ENCODE measurements at regions not wholly inside any gene's neighbourhood (a gene's known extent, or its start where the extent isn't known, plus 50 kb on each side); places are given as distances from the start of the nearest gene placed in this dataset.

DNA sequence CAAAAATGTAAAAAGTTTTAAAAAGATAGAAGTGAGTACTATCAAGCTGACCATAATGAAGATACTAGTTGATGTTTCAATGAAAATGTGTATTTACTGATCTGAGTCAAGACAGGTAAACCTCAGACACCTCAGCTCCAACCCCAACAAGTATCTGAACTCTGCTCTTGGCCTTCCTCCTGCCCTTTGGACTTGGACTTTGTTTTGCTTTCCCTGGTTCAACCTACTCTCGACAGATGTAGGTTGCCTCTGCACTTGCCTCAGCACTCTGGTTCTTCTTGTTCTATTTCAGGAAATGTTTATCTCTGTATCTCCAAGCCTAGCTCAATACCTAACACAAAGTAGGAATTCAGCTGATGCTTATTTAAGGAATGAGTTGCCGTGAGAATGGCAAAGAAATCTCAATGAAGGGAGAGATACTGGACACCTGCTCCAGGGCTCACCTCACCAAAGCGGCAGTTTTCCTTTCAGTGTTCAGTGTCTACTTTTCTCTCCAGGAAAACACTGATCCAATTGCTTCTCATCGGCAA is 248.8 kb upstream of the CTAGE1 start:
- TF ChIP-seq EZH2 (IDR thresholded peaks at IDR 0.05; ENCODE audit: borderline replicate concordance, low read depth, low read length, severe bottlenecking) (no peak), CTCF (IDR thresholded peaks at IDR 0.05; ENCODE audit: borderline replicate concordance, extremely low read depth, low read length, poor library complexity, severe bottlenecking) (no peak)

Measured in DND-41 (cell line).